C1 segment of cervical spinal cord (tissue), 14 donors: ENCODE measurements at regions not wholly inside any gene's neighbourhood (a gene's known extent, or its start where the extent isn't known, plus 50 kb on each side); places are given as distances from the start of the nearest gene placed in this dataset.
"Not testable (repeated sequence)": the region's sequence is repeated elsewhere in the genome, so short reads cannot be mapped to it uniquely, and the experiment has no call there.

Source experiments
- DNase-seq, 14 donors: peaks; one replicate each; lab custom pipeline; 2025; lab: John Stamatoyannopoulos, UW

- no peak for DNase-seq
Measured at GRCh38 chr4:94014484-94015136, 186.1 kb downstream of the ATOH1 start.

GRCh38 chr4:94015956-94016355 is 187.4 kb downstream of the ATOH1 start:
- no peak for DNase-seq

GRCh38 chr4:94032754-94033153 is 174.9 kb upstream of the SMARCAD1 start:
- no peak for DNase-seq

- DNase-seq, result no peak
Measured at GRCh38 chr4:94036964-94037363, 170.7 kb upstream of the SMARCAD1 start.

GRCh38 chr4:94038195-94038594 is 169.5 kb upstream of the SMARCAD1 start:
- no peak for DNase-seq

GRCh38 chr4:94039226-94039625 is 168.4 kb upstream of the SMARCAD1 start:
- no peak for DNase-seq

GRCh38 chr4:94044471-94044870 is 163.2 kb upstream of the SMARCAD1 start:
- DNase-seq, result not testable (repeated sequence)

- DNase-seq, result no peak
Measured at GRCh38 chr4:94063084-94063483, 144.6 kb upstream of the SMARCAD1 start.

GRCh38 chr4:94068753-94069719 is 138.6 kb upstream of the SMARCAD1 start:
- no peak for DNase-seq

- no peak for DNase-seq
Measured at GRCh38 chr4:94076498-94076897, 131.2 kb upstream of the SMARCAD1 start.

- DNase-seq, result no peak
Measured at GRCh38 chr4:94084155-94084554, 123.5 kb upstream of the SMARCAD1 start.

GRCh38 chr4:94099141-94099540 is 108.5 kb upstream of the SMARCAD1 start:
- not testable (repeated sequence) for DNase-seq

GRCh38 chr4:94112644-94113043 is 95.0 kb upstream of the SMARCAD1 start:
- no peak for DNase-seq

- DNase-seq, result no peak
Measured at GRCh38 chr4:94115687-94116086, 92.0 kb upstream of the SMARCAD1 start.

GRCh38 chr4:94116842-94117241 is 90.8 kb upstream of the SMARCAD1 start:
- DNase-seq, result no peak

GRCh38 chr4:94126669-94127068 is 81.0 kb upstream of the SMARCAD1 start:
- no peak for DNase-seq

GRCh38 chr4:94127707-94128328 is 79.8 kb upstream of the SMARCAD1 start:
- DNase-seq, result no peak

- no peak for DNase-seq
Measured at GRCh38 chr4:94131212-94131611, 76.5 kb upstream of the SMARCAD1 start.

GRCh38 chr4:94135701-94136100 is 72.0 kb upstream of the SMARCAD1 start:
- DNase-seq, result peak in 1 of 14 donors; percentile 91

- no peak for DNase-seq
Measured at GRCh38 chr4:94139931-94140612, 67.6 kb upstream of the SMARCAD1 start.

- no peak for DNase-seq
Measured at GRCh38 chr4:94141001-94141400, 66.7 kb upstream of the SMARCAD1 start.

- not testable (repeated sequence) for DNase-seq
Measured at GRCh38 chr4:94148052-94148451, 59.6 kb upstream of the SMARCAD1 start.
